Rectal smooth muscle tissue (tissue), 1 donor: ENCODE measurements at regions not wholly inside any gene's neighbourhood (a gene's known extent, or its start where the extent isn't known, plus 50 kb on each side); places are given as distances from the start of the nearest gene placed in this dataset.
"Not testable (repeated sequence)": the region's sequence is repeated elsewhere in the genome, so short reads cannot be mapped to it uniquely, and the experiment has no call there.

Experiments
- H3K27ac ChIP-seq: one replicate; pipeline ENCODE4 v1.7.0; 2013; ENCODE audit warnings: low read depth, low read length, inconsistent platforms
- H3K27me3 ChIP-seq: one replicate; pipeline ENCODE4 v1.7.0; 2013; ENCODE audit warnings: low read length; ENCODE audit not compliant: control insufficient read depth, insufficient read depth
- H3K36me3 ChIP-seq: one replicate; pipeline ENCODE4 v1.7.0; 2013; ENCODE audit warnings: low read length; ENCODE audit not compliant: control insufficient read depth, insufficient read depth
- H3K4me1 ChIP-seq: one replicate; pipeline ENCODE4 v1.7.0; 2013; ENCODE audit warnings: low read length; ENCODE audit not compliant: control insufficient read depth, insufficient read depth
- H3K4me3 ChIP-seq: one replicate; pipeline ENCODE4 v1.7.0; 2013; ENCODE audit warnings: low read length
- H3K9ac ChIP-seq: one replicate; pipeline ENCODE4 v1.7.0; 2013; ENCODE audit warnings: low read length

GRCh38 chr7:159335181-159335926 lies 190.7 kb upstream of the VIPR2 start:
- not testable (repeated sequence) for H3K9ac ChIP-seq, H3K36me3 ChIP-seq, H3K27ac ChIP-seq, H3K4me3 ChIP-seq, H3K27me3 ChIP-seq, H3K4me1 ChIP-seq

DNA sequence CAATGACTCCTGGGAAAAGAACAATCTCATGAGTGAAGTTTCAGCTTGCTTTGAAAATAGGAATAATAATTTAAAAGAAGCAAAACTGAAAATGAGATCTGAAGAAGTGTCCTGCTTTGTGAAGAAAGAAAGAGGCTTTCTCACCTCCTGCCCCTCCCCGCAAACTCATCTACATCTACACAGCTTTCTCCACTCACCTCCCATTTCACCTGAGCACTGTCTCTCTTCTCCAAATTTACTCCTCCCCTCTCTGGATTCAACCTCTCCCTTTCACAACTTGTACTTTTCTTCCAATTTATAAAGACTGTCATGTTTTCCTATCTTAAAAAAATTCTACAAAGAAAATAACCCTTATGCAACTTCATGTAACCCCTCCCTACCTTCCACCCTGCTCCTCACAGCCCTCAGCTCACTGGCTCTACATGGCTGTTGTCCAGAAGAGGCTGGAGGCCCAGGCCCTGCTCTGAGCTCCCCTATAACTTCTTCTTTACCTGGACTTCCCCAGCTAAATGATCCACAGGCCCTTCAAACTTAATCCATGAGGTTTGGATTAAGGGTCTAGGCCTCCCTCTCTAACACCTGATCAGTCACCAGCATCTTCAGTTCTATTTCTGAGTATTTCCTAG lies 188.3 kb upstream of the VIPR2 start:
- not testable (repeated sequence) for H3K36me3 ChIP-seq, H3K27ac ChIP-seq, H3K4me3 ChIP-seq, H3K27me3 ChIP-seq, H3K9ac ChIP-seq, H3K4me1 ChIP-seq

GRCh38 chr7:159331462-159331861 lies 186.8 kb upstream of the VIPR2 start:
- Histone ChIP-seq H3K4me3 (no peak overlapping the region), H3K27me3 (no peaks in the 10 kb centered on the region)

DNA sequence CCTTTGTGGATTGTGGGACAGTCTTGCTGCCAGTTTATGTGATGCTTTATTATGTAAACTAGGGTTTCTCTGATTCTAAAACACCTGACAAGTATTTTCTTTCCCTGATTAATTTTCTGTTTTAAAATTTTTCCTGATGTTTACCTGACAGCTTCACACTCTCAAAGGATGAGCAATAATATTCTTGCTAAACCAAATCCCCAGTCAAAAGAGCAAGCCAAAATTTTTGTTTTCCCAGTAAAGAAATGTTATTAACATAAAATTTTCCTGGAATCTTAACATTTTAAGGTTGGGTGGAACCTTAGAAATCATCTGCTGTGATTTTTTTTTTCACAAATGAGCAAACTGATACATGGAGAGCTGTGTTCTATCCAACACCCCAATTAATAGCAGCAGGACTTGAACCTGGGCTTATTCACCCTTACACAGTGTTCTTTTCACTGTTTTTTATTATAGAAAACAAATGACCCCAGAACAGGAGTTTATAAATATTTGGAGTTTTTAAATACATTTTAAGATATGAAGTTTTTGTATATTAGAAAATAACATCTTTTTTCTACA lies 185.2 kb upstream of the VIPR2 start:
- Histone ChIP-seq H3K9ac (no peak overlapping the region), H3K4me1 (no peaks in the 10 kb centered on the region), H3K4me3 (no peak overlapping the region), H3K27ac (no peak overlapping the region), H3K36me3 (no peaks in the 10 kb centered on the region), H3K27me3 (no peaks in the 10 kb centered on the region)

More at GRCh38 chr7:159331462-159331861, 186.8 kb upstream of the VIPR2 start:
- no peak overlapping the region for H3K9ac ChIP-seq
- H3K27ac ChIP-seq, result no peak overlapping the region
- H3K4me1 ChIP-seq, result no peaks in the 10 kb centered on the region
- H3K36me3 ChIP-seq, result no peaks in the 10 kb centered on the region

- H3K4me3 ChIP-seq, result no peak overlapping the region
- H3K27ac ChIP-seq, result no peak overlapping the region
- H3K27me3 ChIP-seq, result no peaks in the 10 kb centered on the region
- H3K4me1 ChIP-seq, result no peaks in the 10 kb centered on the region
- H3K36me3 ChIP-seq, result no peaks in the 10 kb centered on the region
- no peak overlapping the region for H3K9ac ChIP-seq
These were observed 183.4 kb upstream of the VIPR2 start for GRCh38 chr7:159328096-159328495.

- H3K4me3 ChIP-seq, result no peak overlapping the region
- H3K4me1 ChIP-seq, result no peaks in the 10 kb centered on the region
- no peaks in the 10 kb centered on the region for H3K27me3 ChIP-seq
- H3K36me3 ChIP-seq, result no peaks in the 10 kb centered on the region
- no peak overlapping the region for H3K27ac ChIP-seq
- no peak overlapping the region for H3K9ac ChIP-seq
These were observed 178.7 kb upstream of the VIPR2 start for GRCh38 chr7:159323359-159323758.

DNA sequence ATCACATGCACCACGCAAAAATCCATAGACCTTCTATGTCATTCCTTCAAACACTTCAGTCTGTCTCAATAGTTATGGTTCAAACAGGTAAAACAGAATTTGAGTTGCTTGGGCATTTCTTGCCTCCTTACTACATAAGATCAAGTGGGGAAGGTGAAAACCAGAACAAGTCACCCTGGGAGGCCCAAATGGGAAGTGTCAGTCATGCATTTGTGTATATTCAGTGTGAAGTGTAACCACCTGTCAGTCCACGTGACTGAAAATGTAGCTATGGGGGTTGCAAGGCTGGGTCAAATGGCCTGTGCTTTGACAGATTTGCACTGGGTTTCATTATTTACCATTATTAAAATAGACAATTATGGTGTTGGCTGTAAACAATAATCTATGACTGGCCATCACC lies 176.6 kb upstream of the VIPR2 start:
- H3K4me1 ChIP-seq, result no peaks in the 10 kb centered on the region

GRCh38 chr7:159318682-159319351 lies 174.2 kb upstream of the VIPR2 start:
- Histone ChIP-seq H3K36me3 (no peaks in the 10 kb centered on the region), H3K27ac (no peak overlapping the region)

More for the DNA sequence above, 176.6 kb upstream of the VIPR2 start:
- Histone ChIP-seq H3K27me3 (no peaks in the 10 kb centered on the region), H3K9ac (no peak overlapping the region), H3K36me3 (no peaks in the 10 kb centered on the region), H3K4me3 (no peak overlapping the region), H3K27ac (no peak overlapping the region)

GRCh38 chr7:159317294-159317693 lies 172.6 kb upstream of the VIPR2 start:
- H3K27ac ChIP-seq, result no peak overlapping the region

More at GRCh38 chr7:159318682-159319351, 174.2 kb upstream of the VIPR2 start:
- Histone ChIP-seq H3K4me3 (no peak overlapping the region), H3K4me1 (no peaks in the 10 kb centered on the region), H3K27me3 (no peaks in the 10 kb centered on the region), H3K9ac (no peak overlapping the region)

GRCh38 chr7:159311172-159311494 lies 166.5 kb upstream of the VIPR2 start:
- Histone ChIP-seq H3K4me3 (no peak overlapping the region), H3K27ac (no peak overlapping the region), H3K27me3 (no peaks in the 10 kb centered on the region), H3K9ac (no peak overlapping the region), H3K36me3 (no peaks in the 10 kb centered on the region), H3K4me1 (no peaks in the 10 kb centered on the region)

More at GRCh38 chr7:159317294-159317693, 172.6 kb upstream of the VIPR2 start:
- H3K36me3 ChIP-seq, result no peaks in the 10 kb centered on the region
- H3K4me3 ChIP-seq, result no peak overlapping the region
- no peaks in the 10 kb centered on the region for H3K27me3 ChIP-seq
- no peak overlapping the region for H3K9ac ChIP-seq
- H3K4me1 ChIP-seq, result no peaks in the 10 kb centered on the region

GRCh38 chr7:159310457-159311171 lies 165.9 kb upstream of the VIPR2 start:
- H3K4me3 ChIP-seq, result no peak overlapping the region
- H3K9ac ChIP-seq, result no peak overlapping the region
- no peak overlapping the region for H3K27ac ChIP-seq
- no peaks in the 10 kb centered on the region for H3K4me1 ChIP-seq
- H3K27me3 ChIP-seq, result no peaks in the 10 kb centered on the region
- H3K36me3 ChIP-seq, result no peaks in the 10 kb centered on the region

- not testable (repeated sequence) for H3K27ac ChIP-seq, H3K4me3 ChIP-seq, H3K27me3 ChIP-seq, H3K9ac ChIP-seq, H3K4me1 ChIP-seq, H3K36me3 ChIP-seq
These were observed 164.5 kb upstream of the VIPR2 start for GRCh38 chr7:159309214-159309613.
